H1 (cell line): ENCODE measurements at regions not wholly inside any gene's neighbourhood (a gene's known extent, or its start where the extent isn't known, plus 50 kb on each side); places are given as distances from the start of the nearest gene placed in this dataset.

Source experiments
- CTCF ChIA-PET: fragments of 300-600 bp; sonication (Branson Sonifier 250); formaldehyde crosslinking; loops from one replicate; lab custom pipeline; 2021; ENCODE audit not compliant: partially characterized antibody; lab: Charles Lee
- POLR2A ChIA-PET: fragments of 300-600 bp; sonication (Branson Sonifier 250); formaldehyde crosslinking; loops from one replicate; lab custom pipeline; 2021; ENCODE audit warnings: inconsistent platforms; ENCODE audit not compliant: partially characterized antibody; lab: Charles Lee
- DNase-seq, 2 experiments: peaks; one replicate each; pipeline versions ENCODE4 v3.0.0 to v3.0.0-alpha.2; 2010 to 2022; ENCODE audit warnings: low spot score in 2 of 2, low read depth in 1 of 2, mixed read lengths in 1 of 2
- FAIRE-seq: peaks from 2 replicates; lab custom pipeline; 2011; peaks lifted over from hg19 to GRCh38; lab: Jason Lieb, UNC
- H2AFZ ChIP-seq: 2 replicates; pipeline ENCODE4 v1.8.1; 2012; ENCODE audit warnings: low read length, inconsistent platforms
- H2AK5ac ChIP-seq: 2 replicates; pipeline ENCODE4 v1.6.1; 2013; ENCODE audit warnings: low read depth, low read length
- H2BK120ac ChIP-seq: replicated peaks from 2 replicates; pipeline ENCODE3; 2013; ENCODE audit warnings: low read depth, low read length, inconsistent platforms
- H2BK12ac ChIP-seq: 2 replicates; pipeline ENCODE4 v1.6.1; 2013; ENCODE audit warnings: low read depth, low read length
- H2BK15ac ChIP-seq: 2 replicates; pipeline ENCODE4 v1.6.1; 2013; ENCODE audit warnings: low read length
- H2BK20ac ChIP-seq: 2 replicates; pipeline ENCODE4 v1.6.1; 2013; ENCODE audit warnings: low read length
- H2BK5ac ChIP-seq: 2 replicates; pipeline ENCODE4 v1.6.1; 2013; ENCODE audit warnings: low read depth, low read length
- H3K14ac ChIP-seq: 2 replicates; pipeline ENCODE4 v1.6.1; 2013; ENCODE audit warnings: inconsistent platforms; ENCODE audit not compliant: insufficient read length
- H3K18ac ChIP-seq: 2 replicates; pipeline ENCODE4 v1.6.1; 2013; ENCODE audit warnings: low read length; ENCODE audit errors: extremely low read depth
- H3K23ac ChIP-seq: 2 replicates; pipeline ENCODE4 v1.6.1; 2013; ENCODE audit warnings: inconsistent platforms; ENCODE audit not compliant: insufficient read length
- H3K23me2 ChIP-seq: 2 replicates; pipeline ENCODE4 v1.6.1; 2013; ENCODE audit warnings: low read depth, low read length
- H3K27ac ChIP-seq: 2 replicates; pipeline ENCODE4 v1.6.1; 2011; ENCODE audit warnings: low read depth, low read length, inconsistent platforms
- H3K27me3 ChIP-seq, 4 experiments: replicated peaks in 1 of 4; 1 replicate in 1 of 4; 2 replicates in 3 of 4; pipeline versions ENCODE4 v1.6.1 to v1.8.1; 2011 to 2013; ENCODE audit warnings: low read length in 3 of 4, mild to moderate bottlenecking in 3 of 4, inconsistent platforms in 2 of 4, mixed read lengths in 2 of 4, moderate library complexity in 1 of 4; ENCODE audit not compliant: control insufficient read depth in 3 of 4, insufficient read depth in 3 of 4; ENCODE audit errors: extremely low read depth in 1 of 4
- H3K36me3 ChIP-seq, 4 experiments: 2 replicates each; pipeline versions ENCODE4 v1.6.1 to v1.8.1; 2011 to 2013; ENCODE audit warnings: mild to moderate bottlenecking in 4 of 4, low read length in 3 of 4, moderate library complexity in 2 of 4, control low read depth in 1 of 4, inconsistent platforms in 1 of 4; ENCODE audit not compliant: insufficient read depth in 4 of 4, control insufficient read depth in 2 of 4
- H3K4ac ChIP-seq: replicated peaks from 2 replicates; pipeline ENCODE3; 2013; ENCODE audit warnings: low read length, low read depth, mixed read lengths, inconsistent platforms; ENCODE audit not compliant: insufficient read length
- H3K4me1 ChIP-seq, 4 experiments: replicated peaks in 1 of 4; 1 replicate in 1 of 4; 2 replicates in 3 of 4; pipeline versions ENCODE4 v1.6.1 to v1.8.1; 2011 to 2013; ENCODE audit warnings: low read length in 3 of 4, inconsistent platforms in 2 of 4, mixed read lengths in 1 of 4; ENCODE audit not compliant: insufficient read depth in 4 of 4, control insufficient read depth in 3 of 4
- H3K4me2 ChIP-seq, 2 experiments: 2 replicates each; pipeline versions ENCODE4 v1.6.1 to v1.8.1; 2011 to 2013; ENCODE audit warnings: low read depth in 2 of 2, low read length in 2 of 2, control low read depth in 1 of 2, inconsistent platforms in 1 of 2, mild to moderate bottlenecking in 1 of 2; ENCODE audit not compliant: insufficient read depth in 1 of 2
- H3K4me3 ChIP-seq, 4 experiments: fragments of 200-600, 300-600 bp in 1 of 4; sonication (generic), shearing (Covaris generic), sonication (Bioruptor Twin) in 1 of 4; 2 replicates each; pipeline versions ENCODE4 v1.5.1 to v1.8.1; 2011 to 2016; ENCODE audit warnings: low read length in 4 of 4, low read depth in 3 of 4, control low read depth in 2 of 4, inconsistent platforms in 2 of 4, mild to moderate bottlenecking in 2 of 4, mixed read lengths in 1 of 4, moderate library complexity in 1 of 4; ENCODE audit not compliant: insufficient read depth in 2 of 4; ENCODE audit errors: extremely low read depth in 1 of 4
- H3K56ac ChIP-seq: replicated peaks from 2 replicates; pipeline ENCODE3; 2013; ENCODE audit warnings: low read depth, mild to moderate bottlenecking, mixed read lengths, low read length, inconsistent platforms; ENCODE audit not compliant: insufficient read length
- H3K79me1 ChIP-seq: 2 replicates; pipeline ENCODE4 v1.6.1; 2013; ENCODE audit warnings: low read depth, low read length, control low read depth
- H3K79me2 ChIP-seq, 2 experiments: 2 replicates each; pipeline versions ENCODE4 v1.6.1 to v1.8.1; 2012 to 2013; ENCODE audit warnings: low read length in 2 of 2, mild to moderate bottlenecking in 2 of 2, inconsistent platforms in 1 of 2; ENCODE audit not compliant: insufficient read depth in 2 of 2, control insufficient read depth in 1 of 2
- H3K9ac ChIP-seq, 4 experiments: replicated peaks in 1 of 4; 1 replicate in 1 of 4; 2 replicates in 3 of 4; pipeline versions ENCODE4 v1.6.1 to v1.8.1; 2011 to 2013; ENCODE audit warnings: low read depth in 3 of 4, low read length in 3 of 4, control low read depth in 2 of 4, mild to moderate bottlenecking in 2 of 4, moderate library complexity in 2 of 4, inconsistent platforms in 1 of 4; ENCODE audit errors: extremely low read depth in 1 of 4
- H3K9me3 ChIP-seq, 2 experiments: 2 replicates each; pipeline versions ENCODE4 v1.6.1 to v1.8.1; 2012 to 2013; ENCODE audit warnings: mild to moderate bottlenecking in 2 of 2, moderate library complexity in 2 of 2, control low read depth in 1 of 2, inconsistent platforms in 1 of 2, low read depth in 1 of 2, low read length in 1 of 2, mixed read lengths in 1 of 2; ENCODE audit not compliant: insufficient read depth in 2 of 2
- H4K20me1 ChIP-seq, 2 experiments: replicated peaks in 1 of 2; 2 replicates each; pipeline versions ENCODE3 to v1.8.1; 2011 to 2013; ENCODE audit warnings: inconsistent platforms in 2 of 2, low read length in 2 of 2, mild to moderate bottlenecking in 1 of 2; ENCODE audit not compliant: insufficient read depth in 2 of 2, control insufficient read depth in 1 of 2
- H4K5ac ChIP-seq: 2 replicates; pipeline ENCODE4 v1.6.1; 2013; ENCODE audit warnings: low read length, low read depth, mixed read lengths, inconsistent platforms; ENCODE audit not compliant: insufficient read length
- H4K8ac ChIP-seq: 2 replicates; pipeline ENCODE4 v1.8.0; 2013; ENCODE audit warnings: mild to moderate bottlenecking, moderate library complexity, low read length, inconsistent platforms; ENCODE audit not compliant: insufficient read depth; ENCODE audit errors: extremely low read depth
- H4K91ac ChIP-seq: replicated peaks from 2 replicates; pipeline ENCODE3; 2013; ENCODE audit warnings: low read length, mixed read lengths, inconsistent platforms; ENCODE audit not compliant: insufficient read length
- CHD2 ChIP-seq: IDR thresholded peaks from 2 replicates; pipeline ENCODE4 v1.6.1; 2012; ENCODE audit warnings: low read length, improper control_type of control experiment
- MAFK ChIP-seq: IDR thresholded peaks from 2 replicates; pipeline ENCODE4 v1.6.1; 2012; ENCODE audit warnings: low read depth, mild to moderate bottlenecking, improper control_type of control experiment, low read length
- WGBS, 2 experiments: shearing (Covaris generic) in 1 of 2; methylation state at CpG; one replicate each; pipeline versions ENCODE4 v1.1.6 to v1.1.7; 2013 to 2015; ENCODE audit warnings: low lambda C conversion rate in 2 of 2, mixed read lengths in 2 of 2, inconsistent platforms in 1 of 2, low coverage in 1 of 2, missing lambda C conversion rate in 1 of 2; ENCODE audit not compliant: insufficient replicate concordance in 2 of 2, insufficient coverage in 1 of 2, insufficient read length in 1 of 2; ENCODE audit errors: extremely low coverage in 1 of 2, missing lambda C conversion rate in 1 of 2; 5-methylcytosine and 5-hydroxymethylcytosine counted together

DNA sequence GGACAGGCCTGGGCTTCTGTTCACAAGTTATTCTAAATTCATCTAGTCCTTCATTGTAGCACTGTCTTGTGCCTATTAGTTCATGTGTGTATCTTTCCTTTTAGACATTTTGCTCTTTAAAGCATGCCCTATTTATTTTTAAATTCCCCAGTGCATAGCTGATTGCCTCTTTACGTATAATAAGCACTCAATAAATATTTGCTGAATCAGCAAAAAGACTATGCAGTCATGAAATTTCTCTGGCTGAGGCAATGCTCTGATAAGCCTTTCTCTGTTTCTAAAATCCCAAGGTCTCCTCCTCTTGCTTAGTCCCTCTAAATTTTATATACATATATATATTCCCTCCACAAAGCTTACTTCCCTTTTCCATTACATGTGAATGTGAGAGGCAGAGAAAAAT lies 315.9 kb upstream of the PCSK5 start:
- Histone ChIP-seq H2BK12ac (no peak overlapping the region), H3K23ac (no peak overlapping the region), H3K4me2 (no peak overlapping the region), H4K5ac (no peak overlapping the region), H2BK120ac (no peak overlapping the region), H4K8ac (no peak overlapping the region), H3K79me1 (no peaks in the 10 kb centered on the region), H3K9me3 (no peaks in the 10 kb centered on the region), H3K18ac (no peak overlapping the region), H3K4ac (no peak overlapping the region), H3K79me2 (no peaks in the 10 kb centered on the region), H4K20me1 (no peaks in the 10 kb centered on the region), H2AFZ (no peak overlapping the region), H3K56ac (no peak overlapping the region), H3K36me3 (no peaks in the 10 kb centered on the region), H3K4me3 (no peak overlapping the region), H4K91ac (no peak overlapping the region), H3K14ac (no peak overlapping the region), H3K9ac (no peak overlapping the region), H3K23me2 (no peaks in the 10 kb centered on the region; the same call in 1 of the 2 replicates), H2BK20ac (no peak overlapping the region), H3K27me3 (no peaks in the 10 kb centered on the region), H2BK15ac (no peak overlapping the region), H3K4me1 (peaks cover 0 to 5% (median 2%) of the 10 kb centered on the region in 4 experiments; a peak in 3 of 7 replicates), H2AK5ac (no peak overlapping the region), H3K27ac (no peak overlapping the region), H2BK5ac (no peak overlapping the region)
- ChIA-PET CTCF (interaction anchor here (0.7 kb wide), 1 partner anchor 834 kb away, joined by 3 read pairs; no protein-coding TSS in a partner anchor), POLR2A (no interaction called here)
- no peak for FAIRE-seq
- WGBS, 2 experiments: 88% methylated on average over 1 of the region's 1 CpG; no CpG with 5 or more reads in 1 of the 2 experiments
- no peak for DNase-seq
- no peak for TF ChIP-seq CHD2
- peak; percentile 100 for TF ChIP-seq MAFK
